ENCODE measurements at regions not wholly inside any gene's neighbourhood (a gene's known extent, or its start where the extent isn't known, plus 50 kb on each side); places are given as distances from the start of the nearest gene placed in this dataset.

DNA sequence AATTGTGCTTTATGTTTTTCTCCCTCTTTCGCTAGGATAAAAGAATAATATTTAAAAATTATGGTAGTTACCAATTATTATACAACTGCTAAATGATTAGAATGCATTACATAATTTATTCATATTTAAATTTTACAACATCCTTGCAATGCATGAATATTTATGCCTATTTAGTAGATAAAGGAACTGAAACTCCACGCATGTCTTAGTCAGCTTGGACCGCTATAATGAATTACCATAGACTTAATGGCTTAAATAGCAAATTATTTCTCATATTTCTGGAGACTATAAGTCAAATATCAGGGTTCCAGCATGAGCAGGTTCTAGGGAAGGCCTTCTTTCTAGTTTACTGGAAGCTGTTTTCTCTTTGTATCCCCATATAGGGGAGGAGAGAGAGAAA is 1555.4 kb upstream of the ADGRL3 start:
- no peak for DNase-seq
- FAIRE-seq, result no peak

DNA sequence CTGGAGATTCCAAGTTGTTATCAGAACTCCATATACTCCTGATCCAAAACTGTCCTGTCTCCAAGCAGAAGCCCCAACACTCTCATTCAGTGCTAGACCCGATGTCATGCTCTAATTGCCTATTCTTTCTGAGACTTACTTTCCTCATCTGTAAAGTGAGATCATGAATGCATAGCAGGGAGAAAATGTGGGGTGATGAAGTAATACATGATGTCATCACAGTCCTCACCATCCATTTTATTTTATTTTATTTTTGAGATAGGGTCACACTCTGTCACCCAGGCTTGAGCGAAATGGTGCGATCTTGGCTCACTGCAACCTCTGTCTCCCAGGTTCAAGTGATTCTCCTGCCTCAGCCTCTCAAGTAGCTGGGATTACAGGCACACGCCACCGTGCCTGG is 1554.0 kb upstream of the ADGRL3 start:
- FAIRE-seq (no peak), DNase-seq (no peak)
- Histone ChIP-seq H3K27ac (ENCODE audit: low read depth in 2 of 2, low read length in 2 of 2) (no peak overlapping the region), H3K4me1 (ENCODE audit: control insufficient read depth in 2 of 3, insufficient read depth in 2 of 3, low read depth in 1 of 3, low read length in 3 of 3) (no peaks in the 10 kb centered on the region), H3K9ac (ENCODE audit: low read length in 3 of 3) (no peak overlapping the region), H3K4me3 (ENCODE audit: low read length in 3 of 3) (no peak overlapping the region), H3K9me3 (ENCODE audit: control insufficient read depth in 2 of 3, insufficient read depth in 1 of 3, low read length in 3 of 3) (no peaks in the 10 kb centered on the region), H3K36me3 (ENCODE audit: control insufficient read depth in 2 of 3, insufficient read depth in 3 of 3, low read length in 3 of 3) (no peaks in the 10 kb centered on the region), H3K27me3 (ENCODE audit: control insufficient read depth, insufficient read depth, low read length) (no peaks in the 10 kb centered on the region)
- intact Hi-C loops (cut with DNase I), result no loop called here
- no peak for TF ChIP-seq CTCF (IDR thresholded peaks at IDR 0.05; ENCODE audit: borderline replicate concordance, extremely low read depth, insufficient read depth)

More for the DNA sequence above, 1555.4 kb upstream of the ADGRL3 start:
- intact Hi-C loops (cut with DNase I), result no loop called here
- H3K27me3 ChIP-seq (ENCODE audit: control insufficient read depth, insufficient read depth, low read length), result no peaks in the 10 kb centered on the region
- no peak overlapping the region for H3K9ac ChIP-seq (ENCODE audit: low read length in 3 of 3)
- no peak overlapping the region for H3K27ac ChIP-seq (ENCODE audit: low read depth in 2 of 2, low read length in 2 of 2)
- H3K4me1 ChIP-seq (ENCODE audit: control insufficient read depth in 2 of 3, insufficient read depth in 2 of 3, low read depth in 1 of 3, low read length in 3 of 3), result no peaks in the 10 kb centered on the region
- no peak for TF ChIP-seq CTCF (IDR thresholded peaks at IDR 0.05; ENCODE audit: borderline replicate concordance, extremely low read depth, insufficient read depth)
- no peak overlapping the region for H3K4me3 ChIP-seq (ENCODE audit: low read length in 3 of 3)
- H3K36me3 ChIP-seq (ENCODE audit: control insufficient read depth in 2 of 3, insufficient read depth in 3 of 3, low read length in 3 of 3), result no peaks in the 10 kb centered on the region
- H3K9me3 ChIP-seq (ENCODE audit: control insufficient read depth in 2 of 3, insufficient read depth in 1 of 3, low read length in 3 of 3), result no peaks in the 10 kb centered on the region

GRCh38 chr4:59647011-59647410 is 1553.1 kb upstream of the ADGRL3 start:
- intact Hi-C loops (cut with DNase I), result no loop called here
- Histone ChIP-seq H3K27me3 (ENCODE audit: control insufficient read depth, insufficient read depth, low read length) (no peaks in the 10 kb centered on the region), H3K9ac (ENCODE audit: low read length in 3 of 3) (no peak overlapping the region), H3K27ac (ENCODE audit: low read depth in 2 of 2, low read length in 2 of 2) (no peak overlapping the region), H3K36me3 (ENCODE audit: control insufficient read depth in 2 of 3, insufficient read depth in 3 of 3, low read length in 3 of 3) (no peaks in the 10 kb centered on the region), H3K9me3 (ENCODE audit: control insufficient read depth in 2 of 3, insufficient read depth in 1 of 3, low read length in 3 of 3) (no peaks in the 10 kb centered on the region), H3K4me3 (ENCODE audit: low read length in 3 of 3) (no peak overlapping the region), H3K4me1 (ENCODE audit: control insufficient read depth in 2 of 3, insufficient read depth in 2 of 3, low read depth in 1 of 3, low read length in 3 of 3) (no peaks in the 10 kb centered on the region)
- FAIRE-seq (no peak), DNase-seq (no peak)
- TF ChIP-seq CTCF (IDR thresholded peaks at IDR 0.05; ENCODE audit: borderline replicate concordance, extremely low read depth, insufficient read depth), result no peak

GRCh38 chr4:59647500-59647899 is 1552.6 kb upstream of the ADGRL3 start:
- DNase-seq (no peak), FAIRE-seq (no peak)
- H3K36me3 ChIP-seq (ENCODE audit: control insufficient read depth in 2 of 3, insufficient read depth in 3 of 3, low read length in 3 of 3), result no peaks in the 10 kb centered on the region
- TF ChIP-seq CTCF (IDR thresholded peaks at IDR 0.05; ENCODE audit: borderline replicate concordance, extremely low read depth, insufficient read depth), result no peak
- no peak overlapping the region for H3K4me3 ChIP-seq (ENCODE audit: low read length in 3 of 3)
- H3K27ac ChIP-seq (ENCODE audit: low read depth in 2 of 2, low read length in 2 of 2), result no peak overlapping the region
- intact Hi-C loops (cut with DNase I), result no loop called here
- H3K9me3 ChIP-seq (ENCODE audit: control insufficient read depth in 2 of 3, insufficient read depth in 1 of 3, low read length in 3 of 3), result no peaks in the 10 kb centered on the region
- H3K9ac ChIP-seq (ENCODE audit: low read length in 3 of 3), result no peak overlapping the region
- no peaks in the 10 kb centered on the region for H3K4me1 ChIP-seq (ENCODE audit: control insufficient read depth in 2 of 3, insufficient read depth in 2 of 3, low read depth in 1 of 3, low read length in 3 of 3)
- H3K27me3 ChIP-seq (ENCODE audit: control insufficient read depth, insufficient read depth, low read length), result no peaks in the 10 kb centered on the region
